G401.6 (cell line): ENCODE measurements at regions not wholly inside any gene's neighbourhood (a gene's known extent, or its start where the extent isn't known, plus 50 kb on each side); places are given as distances from the start of the nearest gene placed in this dataset.
"Not testable (repeated sequence)": the region's sequence is repeated elsewhere in the genome, so short reads cannot be mapped to it uniquely, and the experiment has no call there.

ENCODE experiments used
- FAIRE-seq: peaks from 2 replicates; lab custom pipeline; 2012; peaks lifted over from hg19 to GRCh38; lab: Jason Lieb, UNC

- FAIRE-seq: no peak
Measured at GRCh38 chr11:26898799-26899198, 95.1 kb upstream of the FIBIN start.

- no peak for FAIRE-seq
Measured at GRCh38 chr11:26901162-26901561, 92.8 kb upstream of the FIBIN start.

GRCh38 chr11:26904132-26904531, 89.8 kb upstream of the FIBIN start:
- FAIRE-seq: no peak

- no peak for FAIRE-seq
Measured at GRCh38 chr11:26904801-26905200, 89.1 kb upstream of the FIBIN start.

- no peak for FAIRE-seq
Measured at GRCh38 chr11:26905368-26905767, 88.5 kb upstream of the FIBIN start.

GRCh38 chr11:26909515-26909914, 84.4 kb upstream of the FIBIN start:
- FAIRE-seq: no peak

- no peak for FAIRE-seq
Measured at GRCh38 chr11:26909991-26910591, 83.8 kb upstream of the FIBIN start.

GRCh38 chr11:26914968-26915367, 78.9 kb upstream of the FIBIN start:
- FAIRE-seq: no peak

GRCh38 chr11:26916805-26917204, 77.1 kb upstream of the FIBIN start:
- FAIRE-seq: no peak

GRCh38 chr11:26928582-26928981, 65.3 kb upstream of the FIBIN start:
- no peak for FAIRE-seq

GRCh38 chr11:26929806-26930517, 64.0 kb upstream of the FIBIN start:
- FAIRE-seq: no peak

GRCh38 chr11:26930518-26931247, 63.2 kb upstream of the FIBIN start:
- FAIRE-seq: no peak

GRCh38 chr11:26931248-26931631, 62.7 kb upstream of the FIBIN start:
- FAIRE-seq: no peak

GRCh38 chr11:26931881-26932280, 62.0 kb upstream of the FIBIN start:
- FAIRE-seq: no peak

GRCh38 chr11:26936109-26936508, 57.8 kb upstream of the FIBIN start:
- no peak for FAIRE-seq

- no peak for FAIRE-seq
Measured at GRCh38 chr11:26937386-26937785, 56.5 kb upstream of the FIBIN start.

- FAIRE-seq: not testable (repeated sequence)
Measured at GRCh38 chr11:26940501-26940900, 53.4 kb upstream of the FIBIN start.

GRCh38 chr11:26942356-26942755, 51.6 kb upstream of the FIBIN start:
- no peak for FAIRE-seq

- no peak for FAIRE-seq
Measured at GRCh38 chr11:26943636-26944035, 50.3 kb upstream of the FIBIN start.
